Esophagus squamous epithelium (tissue), 5 donors: ENCODE measurements at regions not wholly inside any gene's neighbourhood (a gene's known extent, or its start where the extent isn't known, plus 50 kb on each side); places are given as distances from the start of the nearest gene placed in this dataset.
A peak's percentile ranks its signal among the peaks of the same experiment; 100 is the strongest.

Source experiments
- DNase-seq: peaks from one replicate; lab custom pipeline; 2025; lab: John Stamatoyannopoulos, UW
- H3K27ac ChIP-seq, 4 donors: fragments of 200-600 bp; sonication (generic); one replicate each; pipeline ENCODE4 v1.5.1; 2016 to 2019; ENCODE audit warnings: mild to moderate bottlenecking in 1 of 4
- H3K27me3 ChIP-seq, 4 donors: fragments of 200-600 bp; sonication (generic); 1 replicate in 3 of 4; 2 replicates in 1 of 4; pipeline versions ENCODE4 v1.5.1 to v1.6.0; 2017 to 2021; ENCODE audit warnings: antibody characterized with exemption in 1 of 4
- H3K36me3 ChIP-seq, 3 donors: fragments of 200-600 bp; sonication (generic); one replicate each; pipeline ENCODE4 v1.5.1; 2016 to 2019
- H3K4me1 ChIP-seq, 3 donors: fragments of 200-600 bp; sonication (generic); one replicate each; pipeline ENCODE4 v1.5.1; 2017 to 2019
- H3K4me3 ChIP-seq, 4 donors: fragments of 200-600 bp; sonication (generic); 1 replicate in 3 of 4; 2 replicates in 1 of 4; pipeline ENCODE4 v1.5.1; 2016 to 2019; ENCODE audit warnings: mild to moderate bottlenecking in 2 of 4, moderate library complexity in 1 of 4
- H3K9me3 ChIP-seq, 3 donors: fragments of 200-600 bp; sonication (generic); one replicate each; pipeline ENCODE4 v1.5.1; 2016 to 2019
- POLR2A ChIP-seq, 4 donors: fragments of 450-650 bp; IDR thresholded peaks; one replicate each; pipeline ENCODE4 v1.6.1; 2017; ENCODE audit warnings: antibody characterized with exemption in 4 of 4, mild to moderate bottlenecking in 4 of 4, moderate library complexity in 3 of 4
- WGBS, 2 donors: methylation state at CpG; one replicate each; pipeline ENCODE4 v1.1.5; 2018; 5-methylcytosine and 5-hydroxymethylcytosine counted together
- intact Hi-C: fragments of 100-400 bp; cut with DNase I; formaldehyde crosslinking; loops from one replicate; pipeline ENCODE4 v1.15.0; 2022
- TF ChIP-seq, protein P1 (sequence below), 6 experiments: fragments of 450-650 bp in 4 of 6; fragments of 200-600 bp in 2 of 6; sonication (generic) in 2 of 6; IDR thresholded peaks; one replicate each; pipeline ENCODE4 v1.5.1; 2016 to 2019; ENCODE audit warnings: antibody characterized with exemption in 6 of 6, mild to moderate bottlenecking in 4 of 6, moderate library complexity in 4 of 6
- donor health status: DM: yes; HTN: yes; CAD: no.

DNA sequence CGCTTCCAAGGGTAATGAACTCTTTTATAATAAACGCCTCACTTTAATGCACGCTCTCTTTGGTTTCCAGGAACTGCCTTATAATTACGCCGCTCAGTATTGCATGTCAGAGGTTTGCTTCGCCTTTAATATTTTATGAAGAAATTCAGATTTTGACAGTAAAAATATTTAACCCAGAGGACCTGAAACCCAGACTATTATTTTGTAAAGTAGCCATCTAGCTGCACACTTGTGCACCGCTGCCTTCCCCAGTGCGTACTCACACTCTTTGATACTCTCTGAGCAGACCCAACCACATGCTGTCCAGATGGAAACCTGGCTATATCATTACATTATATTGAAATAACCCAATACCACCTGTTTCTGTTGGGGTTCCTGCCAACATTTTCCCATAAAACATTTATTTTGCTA, 270.1 kb downstream of the C1D start:
- Histone ChIP-seq H3K36me3 (no peaks in the 10 kb centered on the region), H3K27me3 (no peaks in the 10 kb centered on the region), H3K4me3 (no peak overlapping the region), H3K9me3 (no peaks in the 10 kb centered on the region), H3K4me1 (peaks cover 0 to 2% (median 0%) of the 10 kb centered on the region in 3 donors), H3K27ac (no peak overlapping the region)
- TF ChIP-seq, protein P1, sequence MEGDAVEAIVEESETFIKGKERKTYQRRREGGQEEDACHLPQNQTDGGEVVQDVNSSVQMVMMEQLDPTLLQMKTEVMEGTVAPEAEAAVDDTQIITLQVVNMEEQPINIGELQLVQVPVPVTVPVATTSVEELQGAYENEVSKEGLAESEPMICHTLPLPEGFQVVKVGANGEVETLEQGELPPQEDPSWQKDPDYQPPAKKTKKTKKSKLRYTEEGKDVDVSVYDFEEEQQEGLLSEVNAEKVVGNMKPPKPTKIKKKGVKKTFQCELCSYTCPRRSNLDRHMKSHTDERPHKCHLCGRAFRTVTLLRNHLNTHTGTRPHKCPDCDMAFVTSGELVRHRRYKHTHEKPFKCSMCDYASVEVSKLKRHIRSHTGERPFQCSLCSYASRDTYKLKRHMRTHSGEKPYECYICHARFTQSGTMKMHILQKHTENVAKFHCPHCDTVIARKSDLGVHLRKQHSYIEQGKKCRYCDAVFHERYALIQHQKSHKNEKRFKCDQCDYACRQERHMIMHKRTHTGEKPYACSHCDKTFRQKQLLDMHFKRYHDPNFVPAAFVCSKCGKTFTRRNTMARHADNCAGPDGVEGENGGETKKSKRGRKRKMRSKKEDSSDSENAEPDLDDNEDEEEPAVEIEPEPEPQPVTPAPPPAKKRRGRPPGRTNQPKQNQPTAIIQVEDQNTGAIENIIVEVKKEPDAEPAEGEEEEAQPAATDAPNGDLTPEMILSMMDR (IDR thresholded peaks at IDR 0.05), result no peak
- TF ChIP-seq POLR2A (IDR thresholded peaks at IDR 0.05), result no peak
- DNase-seq, result no peak
- intact Hi-C loops, result no loop called here
- 80 to 88% methylated on average over 8 of the region's 8 CpGs for WGBS, 2 donors

DNA sequence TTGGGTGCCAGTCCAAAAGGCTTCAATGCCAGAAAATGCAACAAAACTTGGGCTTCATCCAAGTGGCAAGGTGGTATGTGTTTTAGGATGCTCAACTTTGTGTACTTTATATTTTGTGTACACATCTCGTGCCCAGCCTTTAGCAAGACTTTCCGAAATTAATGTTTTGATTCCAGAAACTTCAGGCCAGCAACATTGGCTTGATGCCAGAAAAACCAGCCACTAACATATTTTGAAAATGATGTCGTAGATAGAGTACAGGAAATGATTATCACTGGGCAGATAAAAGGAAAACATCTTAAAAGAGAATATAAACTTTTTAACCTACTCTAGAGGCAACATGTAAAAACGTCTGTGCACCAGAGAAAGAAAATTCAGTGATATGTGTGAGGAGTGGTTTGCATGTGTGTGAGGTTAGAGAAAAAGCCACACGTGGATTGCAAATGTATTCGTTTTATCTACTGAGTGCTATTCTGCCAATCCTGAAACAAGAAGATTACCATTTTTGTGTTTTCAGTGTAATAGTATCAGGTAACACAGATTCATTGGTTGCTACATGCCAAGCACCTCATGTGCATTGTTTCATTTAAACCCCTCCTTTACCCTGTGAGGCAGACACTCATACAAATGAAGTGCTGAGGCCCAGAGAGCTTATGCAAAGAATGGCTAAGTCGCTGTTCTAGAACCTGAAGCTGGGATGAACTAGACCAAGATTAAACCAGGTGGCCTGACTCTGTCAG, 264.8 kb downstream of the C1D start:
- H3K4me3 ChIP-seq, result no peak overlapping the region
- DNase-seq, result no peak
- H3K27me3 ChIP-seq, result no peaks in the 10 kb centered on the region
- peak overlapping the region in 1 of 4 donors; percentile 7 for H3K27ac ChIP-seq
- H3K4me1 ChIP-seq, result peaks cover 0 to 9% (median 0%) of the 10 kb centered on the region in 3 donors
- H3K9me3 ChIP-seq, result no peaks in the 10 kb centered on the region
- intact Hi-C loops, result no loop called here
- H3K36me3 ChIP-seq, result no peaks in the 10 kb centered on the region
- TF ChIP-seq POLR2A (IDR thresholded peaks at IDR 0.05), result no peak
- TF ChIP-seq, protein P1 (IDR thresholded peaks at IDR 0.05), result no peak
- WGBS, 2 donors, result 32 to 41% methylated on average over 6 to 7 of the region's 7 CpGs

DNA sequence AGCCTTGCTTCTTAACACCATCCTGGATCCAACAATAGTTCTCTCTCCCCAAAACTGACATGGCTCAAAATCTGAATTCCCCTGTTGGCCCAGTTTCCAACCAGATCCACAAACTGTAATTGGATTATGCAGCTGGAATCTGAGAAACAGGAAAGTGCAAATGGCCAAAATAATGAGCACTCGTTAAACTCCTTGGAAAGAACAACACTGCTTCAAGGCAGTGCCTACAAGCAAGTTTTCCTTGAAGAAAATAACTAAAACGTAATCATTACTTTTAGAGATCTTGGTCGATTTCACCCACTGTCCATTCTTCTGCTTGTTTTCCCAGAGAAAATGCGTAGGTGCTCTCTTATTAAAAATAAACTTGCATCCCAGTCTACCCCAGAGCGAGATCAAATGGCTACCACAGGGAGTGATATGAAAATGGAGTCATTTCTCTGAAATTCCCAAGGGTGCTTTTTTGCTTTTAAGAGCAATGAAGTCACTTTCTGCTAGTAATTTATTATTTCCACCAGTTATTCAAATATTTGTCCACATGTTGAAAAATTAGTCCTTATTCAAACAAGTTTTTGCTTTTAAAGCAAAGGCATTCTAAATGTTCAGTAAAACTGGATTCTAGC, 264.2 kb downstream of the C1D start:
- H3K4me3 ChIP-seq, result no peak overlapping the region
- 55 to 58% methylated on average over 5 of the region's 5 CpGs for WGBS, 2 donors
- no peaks in the 10 kb centered on the region for H3K36me3 ChIP-seq
- no peak for DNase-seq
- TF ChIP-seq POLR2A (IDR thresholded peaks at IDR 0.05), result no peak
- TF ChIP-seq, protein P1 (IDR thresholded peaks at IDR 0.05), result no peak
- intact Hi-C loops, result no loop called here
- no peaks in the 10 kb centered on the region for H3K27me3 ChIP-seq
- H3K4me1 ChIP-seq, result peaks cover 0 to 9% (median 0%) of the 10 kb centered on the region in 3 donors
- peak overlapping the region in 1 of 4 donors; percentile 7 for H3K27ac ChIP-seq
- no peaks in the 10 kb centered on the region for H3K9me3 ChIP-seq

DNA sequence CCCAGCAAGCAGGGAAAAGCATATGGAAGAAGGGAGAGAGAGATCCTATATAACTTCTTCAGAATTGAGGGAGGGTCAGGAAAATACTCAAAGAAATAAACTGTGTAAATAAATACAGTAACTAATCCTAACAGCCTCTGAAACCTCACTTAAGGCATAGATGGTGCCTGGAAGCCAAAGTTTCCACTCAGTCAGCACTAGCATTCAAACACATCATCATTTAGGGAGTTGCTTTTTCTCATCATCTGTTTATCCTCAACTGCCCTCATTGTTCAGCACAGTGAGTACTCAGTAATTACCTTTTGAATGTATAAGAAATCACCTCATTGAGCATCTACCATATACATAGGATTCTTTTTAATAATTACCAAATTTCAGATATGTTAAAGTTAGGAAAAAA, 262.9 kb downstream of the C1D start:
- TF ChIP-seq POLR2A (IDR thresholded peaks at IDR 0.05), result no peak
- TF ChIP-seq, protein P1 (IDR thresholded peaks at IDR 0.05), result no peak
- no peak overlapping the region for H3K27ac ChIP-seq
- no peak for DNase-seq
- H3K9me3 ChIP-seq, result no peaks in the 10 kb centered on the region
- no peak overlapping the region for H3K4me3 ChIP-seq
- no peaks in the 10 kb centered on the region for H3K27me3 ChIP-seq
- intact Hi-C loops, result no loop called here
- H3K36me3 ChIP-seq, result no peaks in the 10 kb centered on the region
- peaks cover 0 to 9% (median 0%) of the 10 kb centered on the region in 3 donors for H3K4me1 ChIP-seq

DNA sequence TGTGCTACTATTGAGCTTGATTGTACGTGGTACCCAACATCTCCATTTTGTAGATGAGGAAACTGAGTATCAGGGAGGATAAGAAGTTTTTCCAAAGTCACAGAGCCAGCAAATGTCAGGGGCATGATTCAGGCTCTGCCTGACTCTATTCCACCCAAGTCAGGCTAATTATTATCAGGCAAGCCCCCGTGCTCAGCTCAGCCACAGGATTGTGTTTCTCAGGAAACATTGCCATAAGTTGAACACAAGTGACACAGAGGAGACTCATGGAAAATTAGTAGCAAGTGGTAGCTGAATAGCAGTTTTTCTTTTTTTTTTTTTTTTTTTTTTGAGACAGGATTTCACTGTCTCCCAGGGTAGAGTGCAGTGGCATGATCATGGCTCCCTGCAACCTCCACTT, 260.5 kb downstream of the C1D start:
- Histone ChIP-seq H3K4me3 (no peak overlapping the region), H3K36me3 (no peaks in the 10 kb centered on the region), H3K4me1 (peaks cover 0 to 9% (median 0%) of the 10 kb centered on the region in 3 donors), H3K27ac (no peak overlapping the region), H3K27me3 (no peaks in the 10 kb centered on the region), H3K9me3 (peaks cover 0 to under 1% (median 0%) of the 10 kb centered on the region in 3 donors)
- no peak for TF ChIP-seq POLR2A (IDR thresholded peaks at IDR 0.05)
- TF ChIP-seq, protein P1 (IDR thresholded peaks at IDR 0.05), result no peak
- 33 to 44% methylated on average over 2 of the region's 2 CpGs for WGBS, 2 donors
- no peak for DNase-seq
- intact Hi-C loops, result no loop called here
